Stimulated activated CD4-positive, alpha-beta T cell treated with anti-CD3 and anti-CD28 coated beads, Interleukin-12 subunit alpha, Interleukin-12 subunit beta, amount 100 ng/mL, for 24 hours (primary cell): ENCODE measurements at regions not wholly inside any gene's neighbourhood (a gene's known extent, or its start where the extent isn't known, plus 50 kb on each side); places are given as distances from the start of the nearest gene placed in this dataset.
"Not testable (repeated sequence)": the region's sequence is repeated elsewhere in the genome, so short reads cannot be mapped to it uniquely, and the experiment has no call there.

ENCODE experiments used
- DNase-seq, 2 experiments: peaks; one replicate each; pipeline ENCODE4 v3.0.0-alpha.2; 2020; ENCODE audit warnings: low read depth in 2 of 2

DNA sequence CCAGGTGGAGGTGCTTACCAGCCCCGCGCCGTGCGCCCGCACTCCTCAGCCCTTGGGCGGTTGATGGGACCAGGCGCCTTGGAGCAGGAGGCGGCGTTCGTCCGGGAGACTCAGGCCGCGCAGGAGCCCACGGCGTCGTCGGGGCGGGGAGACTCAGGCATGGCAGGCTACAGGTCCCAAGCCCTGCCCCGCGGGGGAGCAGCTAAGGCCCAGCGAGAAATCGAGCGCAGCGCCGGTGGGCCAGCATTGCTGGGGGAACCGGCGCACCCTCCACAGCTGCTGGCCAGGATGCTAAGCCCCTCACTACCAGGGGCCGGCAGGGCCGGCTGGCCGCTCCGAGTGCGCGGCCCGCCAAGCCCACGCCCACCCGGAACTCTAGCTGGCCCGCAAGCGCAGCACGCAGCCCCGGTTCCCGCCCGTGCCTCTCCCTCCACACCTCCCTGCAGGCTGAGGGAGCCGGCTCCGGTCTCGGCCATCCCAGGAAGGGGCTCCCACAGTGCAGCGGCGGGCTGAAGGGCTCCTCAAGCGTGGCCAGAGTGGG lies 1087.5 kb downstream of the GALC start:
- DNase-seq: not testable (repeated sequence)

DNA sequence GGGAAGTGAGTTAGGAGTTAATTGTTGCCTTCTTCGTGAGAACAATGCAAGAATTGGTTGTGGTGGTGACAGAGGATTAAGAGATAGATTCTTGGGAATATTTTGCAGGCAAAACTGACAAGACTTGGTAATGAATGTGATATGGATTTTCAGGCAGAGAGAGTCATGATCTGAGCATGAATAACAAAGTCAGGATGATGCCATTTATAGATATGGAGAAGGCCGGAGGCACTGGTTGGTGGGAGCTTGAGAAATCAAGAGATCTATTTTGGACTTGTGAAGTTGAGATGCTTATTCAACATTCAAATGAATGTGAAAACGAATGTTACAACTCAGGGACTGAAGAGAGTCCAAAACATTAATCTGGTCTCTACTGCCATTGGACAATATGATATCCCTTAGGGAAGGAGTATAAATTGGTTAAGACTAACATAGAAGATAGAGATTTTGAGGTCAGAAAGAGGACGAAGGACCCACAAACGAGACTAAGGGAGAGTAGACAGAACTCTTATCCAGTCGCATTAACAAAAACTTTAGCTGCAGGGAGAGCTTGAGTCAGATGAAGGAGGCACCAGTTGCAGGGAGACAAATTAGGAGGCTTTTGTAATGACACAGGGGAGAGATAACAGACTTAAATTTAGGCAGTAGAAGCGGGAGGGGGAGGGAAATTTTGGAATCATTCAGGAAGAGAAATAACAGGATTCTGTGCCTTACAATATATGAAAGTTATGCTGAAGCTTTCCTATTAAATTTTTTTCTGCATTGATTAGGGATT lies 1090.6 kb downstream of the GALC start:
- no peak for DNase-seq

DNA sequence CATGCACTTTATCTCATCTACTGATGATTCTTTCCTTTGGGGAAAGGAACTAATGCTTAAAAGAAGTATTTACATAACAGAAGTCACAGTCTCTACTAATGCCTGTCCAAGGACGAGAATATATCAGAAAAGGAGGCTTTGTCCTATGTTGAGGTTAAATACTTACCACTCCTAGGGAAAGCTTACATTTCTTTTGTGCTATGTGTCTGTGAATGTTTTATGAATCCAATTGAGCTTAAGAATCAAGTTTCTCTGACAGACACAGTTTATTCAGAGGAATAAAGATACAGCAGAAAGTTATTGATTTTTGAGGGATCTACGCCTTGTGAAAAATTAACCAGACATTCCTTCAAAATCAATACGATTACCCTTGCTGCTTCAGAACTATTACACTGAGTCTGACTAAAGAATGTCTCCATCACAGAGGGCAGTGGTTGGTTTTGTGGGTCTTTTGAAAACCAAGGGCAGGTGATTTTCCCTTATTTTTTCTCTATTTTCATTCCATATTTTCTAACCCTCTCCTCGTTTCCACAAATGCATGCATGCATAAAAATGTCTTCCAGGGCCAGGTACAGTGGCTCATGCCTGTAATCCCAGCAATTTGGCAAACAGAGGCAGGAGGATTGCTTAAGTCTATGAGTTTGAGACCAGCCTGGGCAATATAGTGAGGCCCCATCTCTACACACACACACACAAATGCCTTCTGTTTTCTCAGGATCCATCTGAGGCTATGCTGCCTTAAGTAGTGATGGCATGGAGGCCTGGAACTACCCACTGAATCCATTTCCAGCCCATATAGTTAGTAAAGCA lies 1095.1 kb downstream of the GALC start:
- DNase-seq: no peak

DNA sequence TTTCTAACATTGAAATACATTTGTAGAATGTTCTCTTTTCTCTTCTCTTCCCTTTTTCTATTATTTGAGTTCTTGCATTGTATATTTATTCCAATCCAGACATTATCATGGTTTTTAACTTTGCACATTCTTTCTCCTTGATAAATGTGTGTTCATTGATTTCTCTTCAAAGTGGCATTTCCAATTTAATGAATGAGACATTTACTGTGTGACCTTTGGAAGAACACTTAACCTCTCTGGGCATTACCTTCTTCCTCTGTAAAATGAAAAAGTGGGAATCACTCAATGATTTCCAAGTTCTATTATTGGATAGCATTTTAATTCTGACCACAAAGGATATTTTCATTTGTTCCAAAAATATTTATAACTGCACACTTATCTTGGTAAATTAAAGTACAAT lies 1095.8 kb downstream of the GALC start:
- no peak for DNase-seq

DNA sequence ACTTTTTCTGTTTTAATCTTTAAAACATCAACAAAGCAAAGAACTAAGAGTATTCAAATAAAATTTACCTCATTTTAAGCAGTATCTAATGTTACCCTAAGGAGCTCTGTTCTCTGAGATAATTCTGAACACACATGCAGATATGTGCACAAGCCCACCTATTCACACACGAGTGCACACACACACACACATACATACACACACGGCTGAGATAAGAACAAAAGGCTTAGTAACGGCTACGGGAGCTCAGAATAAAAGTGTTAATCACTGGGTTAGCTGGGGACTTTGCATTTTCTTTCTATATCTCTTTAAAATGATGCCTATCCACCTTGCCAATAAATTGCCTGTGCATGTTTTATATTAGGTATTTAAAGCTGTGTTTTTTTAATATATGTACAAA lies 1096.3 kb downstream of the GALC start:
- DNase-seq: no peak

DNA sequence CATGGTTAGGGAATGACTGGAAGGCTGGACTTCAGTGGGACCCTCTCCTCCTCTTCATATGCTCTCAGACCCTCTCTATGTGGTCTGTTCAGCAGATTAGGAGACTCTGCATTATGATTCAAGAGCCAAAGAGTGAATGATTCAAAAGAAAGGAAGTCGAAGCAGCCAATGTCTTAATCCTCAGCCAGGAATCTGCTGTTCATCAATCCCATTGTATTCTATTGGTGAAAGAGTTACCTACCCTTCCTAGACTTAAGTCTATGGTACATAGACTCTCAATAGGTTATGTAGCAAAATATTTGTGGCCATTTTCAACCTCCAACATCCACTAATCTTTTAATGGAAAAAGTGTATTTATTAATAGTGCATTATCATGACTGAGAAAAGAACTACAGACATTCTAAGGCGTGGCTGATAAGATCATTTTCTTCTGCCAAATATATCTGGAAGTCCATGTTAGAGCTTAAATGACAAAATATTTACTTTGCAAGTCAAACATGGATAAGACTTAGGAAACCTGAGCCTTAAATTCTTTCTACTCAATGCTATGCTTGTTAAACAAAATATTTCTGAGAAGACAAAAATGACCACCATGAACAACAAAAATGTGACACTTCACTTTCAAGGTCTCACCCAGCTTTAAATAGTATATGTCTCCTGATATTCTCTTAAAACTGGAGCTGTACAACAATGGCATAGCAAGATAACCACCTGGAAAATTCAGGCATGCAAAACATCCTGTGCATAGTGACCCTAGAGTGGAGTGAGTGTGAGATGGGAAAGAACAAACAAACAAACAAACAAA lies 1100.6 kb downstream of the GALC start:
- no peak for DNase-seq

DNA sequence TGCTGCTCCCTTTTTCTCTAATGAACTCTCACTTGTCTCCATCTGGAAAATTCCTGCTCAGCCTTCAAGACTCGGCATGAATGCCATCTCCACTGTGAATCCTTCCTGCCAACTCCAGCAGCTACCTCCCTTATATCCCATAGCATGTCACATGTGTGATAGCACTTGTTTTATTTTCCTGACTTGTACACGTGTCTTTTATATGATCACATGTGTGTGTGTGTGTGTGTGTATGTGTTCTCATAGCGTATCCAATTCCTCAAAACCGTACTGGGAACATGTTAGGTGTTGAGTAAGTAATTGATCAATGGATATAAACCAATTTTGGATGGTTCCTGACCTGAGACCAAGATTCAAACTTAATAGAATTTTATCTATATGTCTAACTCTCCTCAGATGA lies 1107.7 kb downstream of the GALC start:
- DNase-seq: no peak

DNA sequence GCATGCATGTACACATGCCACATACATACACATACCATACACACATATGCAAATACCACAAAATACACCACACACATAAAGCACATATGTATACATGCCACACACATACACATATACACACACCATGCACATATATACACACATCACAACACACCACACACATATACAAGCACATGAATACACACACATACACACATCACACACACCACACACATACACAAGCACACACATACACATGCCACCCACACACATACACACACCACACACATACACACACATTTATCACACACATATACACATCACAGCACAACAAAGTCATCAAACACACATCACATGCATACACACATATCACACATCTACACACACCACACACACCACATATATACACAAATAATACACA lies 1108.5 kb downstream of the GALC start:
- no peak for DNase-seq

DNA sequence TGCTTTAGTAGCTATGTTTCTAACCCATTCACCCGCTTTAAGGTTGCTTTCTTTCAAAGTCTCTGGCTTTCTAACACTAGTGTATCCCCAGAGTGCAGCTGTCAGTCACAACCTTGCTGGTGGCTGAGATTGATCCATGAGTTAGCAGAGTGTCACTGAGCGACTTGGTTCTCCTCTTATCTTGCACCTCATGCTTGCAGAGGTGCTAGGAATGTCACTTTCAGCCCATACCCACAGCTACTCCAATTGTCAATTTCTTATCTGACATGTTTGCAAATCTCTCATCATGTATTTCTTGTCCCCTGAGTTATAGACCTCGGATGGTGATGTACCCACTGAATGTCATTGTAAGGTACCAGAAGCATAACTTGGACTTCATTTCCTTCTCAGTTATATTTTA lies 1110.2 kb downstream of the GALC start:
- no peak for DNase-seq

DNA sequence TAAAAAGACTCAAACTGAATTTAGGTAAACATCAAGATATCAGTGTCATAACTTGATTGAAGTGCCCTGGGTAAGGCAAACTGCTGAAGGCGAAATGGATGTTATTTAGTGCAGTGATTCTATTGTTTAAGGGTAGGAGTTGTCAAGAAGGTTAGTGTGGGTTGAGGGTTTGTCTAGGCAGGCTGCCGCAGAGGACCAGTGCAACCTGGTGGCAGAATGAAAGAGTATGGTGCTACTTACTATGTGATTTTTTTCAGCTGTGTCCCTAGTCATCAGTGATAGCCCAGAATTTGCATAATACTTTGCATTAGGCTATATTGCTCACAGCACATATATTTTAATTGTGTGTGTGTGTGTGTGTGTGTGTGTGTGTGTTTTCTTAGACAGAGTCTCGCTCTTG lies 1127.0 kb downstream of the GALC start:
- DNase-seq: no peak

DNA sequence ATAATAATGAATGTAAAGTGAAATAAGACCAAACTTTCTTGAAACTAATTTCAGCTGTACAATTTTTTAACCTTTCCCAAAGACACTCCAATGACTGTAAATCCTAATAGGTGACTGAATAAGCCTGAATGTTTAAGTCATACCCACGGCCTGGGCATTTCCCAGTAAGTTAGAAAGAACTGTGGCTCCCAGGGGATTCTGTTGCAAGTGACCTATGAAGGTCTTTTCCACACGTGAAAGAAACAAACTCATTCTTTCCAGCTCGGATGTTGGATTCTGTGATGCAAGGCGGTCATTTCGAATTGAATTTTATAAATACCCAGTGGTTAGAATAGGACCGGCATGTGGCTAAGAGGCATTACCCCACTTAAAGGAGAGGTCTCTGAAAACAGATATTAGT lies 1134.4 kb downstream of the GALC start:
- DNase-seq: no peak

DNA sequence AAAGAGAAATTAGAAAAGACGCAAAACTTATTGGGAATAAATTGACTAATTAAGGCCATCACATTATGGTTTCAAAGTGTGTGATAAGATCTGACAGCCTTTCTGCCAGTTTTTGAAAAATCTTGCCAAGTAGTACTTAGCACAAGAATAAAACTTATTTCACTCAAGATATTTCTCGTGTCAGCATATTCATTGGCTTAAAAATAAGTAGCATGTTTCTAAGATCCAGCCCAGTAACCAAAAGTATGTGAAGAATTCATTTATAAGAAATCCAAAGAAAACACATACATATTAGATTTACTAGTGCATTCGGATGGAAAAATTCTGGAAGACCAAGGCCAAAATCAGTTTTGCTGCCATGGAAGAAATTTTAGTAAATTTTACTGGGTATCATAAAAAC lies 1135.0 kb downstream of the GALC start:
- no peak for DNase-seq

DNA sequence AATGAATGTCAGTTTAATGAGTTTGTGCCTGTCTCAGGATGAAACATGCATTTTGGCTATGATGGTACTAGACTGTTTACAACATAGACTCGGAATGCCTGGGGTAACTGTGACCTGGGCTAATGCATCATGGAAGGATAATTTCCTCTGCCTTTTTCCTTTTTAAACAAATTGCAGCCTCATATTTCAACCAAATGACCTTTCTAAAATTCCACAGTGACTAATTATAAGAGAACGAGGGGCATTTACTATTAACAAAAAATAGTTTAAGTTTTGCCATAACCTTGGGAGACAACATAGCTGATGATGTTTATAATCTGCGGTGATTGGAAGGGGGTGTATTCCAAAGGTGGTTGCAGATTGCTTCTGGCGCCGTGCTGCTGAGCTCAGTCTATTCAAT lies 1140.5 kb downstream of the GALC start:
- no peak for DNase-seq

DNA sequence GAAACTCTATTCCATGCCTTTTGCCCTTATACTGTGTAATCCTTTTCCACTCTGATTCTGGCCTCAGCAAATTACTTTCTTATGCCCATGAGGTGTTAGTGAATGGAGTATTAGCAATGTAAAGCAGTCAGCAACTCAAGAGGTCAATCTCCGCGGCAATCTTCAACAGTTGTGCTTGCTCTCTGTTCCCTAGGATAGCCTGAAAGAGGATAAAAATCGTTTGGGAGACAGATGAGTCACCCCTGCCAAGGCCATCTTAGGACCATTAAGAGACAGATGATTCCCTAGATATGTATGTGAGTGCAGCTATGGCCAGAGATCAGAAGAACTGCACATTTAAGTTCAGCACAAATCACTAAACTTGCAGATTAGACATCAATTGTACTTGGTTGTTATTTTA lies 1145.8 kb downstream of the GALC start:
- no peak for DNase-seq

DNA sequence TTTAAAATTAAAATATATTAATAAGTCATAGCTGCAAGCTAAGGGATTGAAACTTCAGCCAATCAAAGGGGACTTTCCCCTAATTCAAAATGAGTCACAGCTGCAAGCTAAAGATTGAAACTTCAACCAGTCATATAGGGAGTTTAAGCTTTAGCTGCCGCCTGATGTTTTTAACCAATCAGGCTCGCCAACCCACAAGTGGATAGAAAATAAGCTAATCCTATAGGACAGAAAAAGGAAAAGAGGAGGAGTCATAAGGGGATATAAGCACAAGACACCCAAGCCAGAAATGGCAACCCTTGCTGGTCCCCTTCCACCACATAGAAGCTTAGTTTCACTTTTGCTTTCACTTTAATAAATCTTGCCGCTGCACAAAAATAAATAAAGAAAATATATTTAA lies 1154.6 kb downstream of the GALC start:
- no peak for DNase-seq

DNA sequence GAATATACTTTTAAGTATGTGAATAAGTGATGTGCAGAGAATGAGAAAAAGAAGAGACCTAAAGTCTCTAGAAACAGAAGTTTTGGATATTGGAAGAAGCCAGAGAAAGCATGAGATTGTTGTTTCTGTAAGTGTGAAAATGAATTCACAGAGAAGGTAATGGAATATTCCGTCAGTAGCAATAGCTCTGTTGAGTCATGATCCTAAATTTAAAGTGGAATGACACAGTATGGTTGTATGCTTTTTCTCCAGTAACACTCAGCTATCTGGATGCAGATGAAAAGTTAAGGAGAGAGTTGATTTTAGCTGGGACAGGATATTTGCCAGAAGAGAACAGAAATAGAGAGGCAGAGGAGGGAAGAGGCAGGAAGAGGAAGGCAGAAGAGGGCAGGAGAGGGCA lies 1166.3 kb downstream of the GALC start:
- DNase-seq: no peak

DNA sequence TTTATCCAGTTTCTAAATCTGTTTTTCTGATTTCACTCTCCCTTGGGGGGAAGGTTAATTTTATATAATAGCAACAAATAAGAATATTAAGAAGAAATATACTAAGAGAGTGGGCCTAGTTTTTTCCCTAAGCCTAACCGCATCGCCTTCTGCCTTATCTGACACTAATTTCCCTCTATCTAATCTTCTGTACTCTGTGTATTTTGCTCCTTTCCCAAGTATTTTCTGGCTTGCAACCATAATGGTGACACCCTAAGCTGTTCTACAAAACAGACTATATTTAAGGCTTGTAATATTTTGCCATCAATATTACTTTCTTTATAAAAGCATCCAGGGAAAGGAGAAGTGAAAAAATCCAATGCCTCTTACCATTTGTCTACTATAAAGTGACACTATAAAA lies 1168.8 kb downstream of the GALC start:
- no peak for DNase-seq

DNA sequence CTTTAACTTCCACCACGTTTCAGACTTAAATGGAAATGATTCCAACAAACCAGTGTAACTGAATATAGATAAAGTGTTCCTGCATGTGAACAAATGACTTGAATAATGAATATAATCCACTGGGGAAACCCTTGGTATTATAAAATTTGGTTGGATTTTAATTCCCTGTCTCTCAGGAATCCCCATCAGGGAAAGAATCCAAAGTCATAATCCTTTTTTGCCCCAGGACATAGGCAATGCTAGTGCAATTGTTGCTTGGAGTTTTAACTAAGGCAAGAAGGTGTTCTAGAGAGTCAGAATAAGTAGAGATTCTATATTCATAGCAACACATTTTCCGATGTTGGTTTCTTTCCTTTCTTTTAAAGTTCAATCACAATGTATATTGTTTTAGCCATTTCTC lies 1169.4 kb downstream of the GALC start:
- DNase-seq: no peak

DNA sequence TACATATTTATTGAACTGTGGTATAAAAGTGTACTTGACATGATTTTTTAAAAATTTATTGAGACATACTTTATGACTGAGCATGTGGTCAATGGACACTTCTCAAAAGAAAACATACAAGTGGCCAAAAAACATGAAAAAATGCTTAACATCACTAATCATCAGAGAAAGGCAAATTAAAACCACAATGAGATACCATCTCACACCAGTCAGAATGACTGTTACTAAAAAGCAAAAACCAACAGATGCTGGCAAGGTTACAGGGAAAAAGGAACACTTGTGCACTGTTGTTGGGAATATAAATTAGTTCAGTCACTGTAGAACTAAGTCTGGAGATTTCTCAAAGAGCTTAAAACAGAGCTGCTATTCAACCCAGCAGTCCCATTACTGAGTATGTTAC lies 1177.6 kb downstream of the GALC start:
- no peak for DNase-seq

DNA sequence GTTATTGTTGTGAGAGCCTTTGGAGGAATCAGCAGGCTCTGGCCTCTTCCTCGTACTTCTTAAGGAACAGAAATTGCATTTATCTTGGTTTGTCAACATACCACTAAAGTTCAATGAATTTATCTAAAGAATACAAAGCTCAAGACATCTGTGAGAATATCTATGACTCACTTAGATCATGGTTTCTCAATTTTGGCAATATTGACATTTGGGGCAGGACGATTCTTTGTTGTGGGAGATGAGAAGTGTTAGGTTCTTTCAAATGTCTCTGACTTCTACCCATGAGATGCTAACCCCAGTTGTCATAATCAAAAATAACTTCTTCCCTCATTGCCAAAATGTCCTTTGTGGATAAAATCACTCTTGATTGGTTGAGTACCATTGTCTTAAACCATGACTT lies 1190.3 kb downstream of the GALC start:
- DNase-seq: no peak

DNA sequence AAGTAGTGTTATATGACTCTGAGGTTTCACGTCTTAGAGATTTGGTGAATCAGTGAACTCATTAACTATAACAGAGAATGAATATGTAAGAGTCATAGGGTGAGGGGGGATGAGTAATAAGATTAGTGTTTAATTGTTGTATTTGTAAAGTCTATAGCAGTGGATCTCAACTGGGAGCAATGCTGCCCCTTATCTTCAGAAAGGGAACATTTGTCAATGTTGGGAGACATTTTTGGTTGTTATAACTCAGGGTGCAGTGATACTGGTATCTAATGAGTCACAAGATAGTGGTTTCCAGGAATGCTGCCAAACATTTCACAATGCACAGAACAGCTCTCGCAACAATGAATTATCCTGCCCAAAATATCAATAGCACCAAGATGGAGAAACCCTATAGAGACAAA lies 1193.7 kb downstream of the GALC start:
- DNase-seq: no peak

DNA sequence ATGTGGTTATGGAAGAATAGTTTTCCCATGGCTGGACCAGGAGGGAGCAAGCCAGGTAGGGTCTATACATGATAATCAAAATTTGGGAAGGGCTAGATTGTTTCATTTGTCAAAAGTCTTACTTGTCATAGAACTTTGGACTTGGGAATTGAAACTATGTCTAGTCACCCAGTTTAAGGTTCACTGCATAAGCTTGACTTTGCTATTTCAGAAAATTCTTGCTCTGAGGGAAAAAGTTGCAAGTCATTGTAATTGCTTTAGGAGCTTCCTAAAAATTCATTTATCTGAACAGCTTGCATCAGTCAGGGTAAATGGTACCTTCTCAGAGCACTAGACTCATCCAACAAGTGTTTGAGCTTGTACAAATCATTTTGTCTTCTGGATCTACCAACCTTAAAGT lies 1194.7 kb downstream of the GALC start:
- DNase-seq: no peak

DNA sequence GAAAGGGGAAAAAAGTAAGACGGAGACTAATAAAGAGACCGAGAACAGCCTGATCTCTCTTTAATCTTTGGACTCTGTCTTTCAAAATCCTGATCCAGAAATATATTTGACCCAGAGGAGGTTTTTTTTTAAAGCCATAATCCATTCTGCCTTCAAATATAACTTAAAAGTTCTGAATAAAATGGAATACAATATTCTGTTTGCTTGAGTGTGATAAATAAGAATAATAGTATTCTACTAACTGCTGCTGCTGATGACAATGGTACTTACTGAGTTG lies 1196.0 kb downstream of the GALC start:
- no peak for DNase-seq
